SU-DHL-6 (cell line): ENCODE measurements at regions not wholly inside any gene's neighbourhood (a gene's known extent, or its start where the extent isn't known, plus 50 kb on each side); places are given as distances from the start of the nearest gene placed in this dataset.
"Not testable (repeated sequence)": the region's sequence is repeated elsewhere in the genome, so short reads cannot be mapped to it uniquely, and the experiment has no call there.

Experiments
- EZH2phosphoT487 ChIP-seq: fragments of 200-600 bp; sonication (generic), shearing (Covaris generic); conservative IDR thresholded peaks from 2 replicates; pipeline ENCODE4 v1.6.1; 2018; ENCODE audit warnings: mild to moderate bottlenecking, antibody characterized with exemption, low read length, moderate library complexity, mixed read lengths
- TF ChIP-seq, protein P1 (sequence below): fragments of 200-600 bp; sonication (generic); IDR thresholded peaks from one replicate; pipeline ENCODE4 v1.5.1; 2017; ENCODE audit warnings: antibody characterized with exemption, mild to moderate bottlenecking, low read length, moderate library complexity; ENCODE audit not compliant: insufficient read depth, poor library complexity, severe bottlenecking

DNA sequence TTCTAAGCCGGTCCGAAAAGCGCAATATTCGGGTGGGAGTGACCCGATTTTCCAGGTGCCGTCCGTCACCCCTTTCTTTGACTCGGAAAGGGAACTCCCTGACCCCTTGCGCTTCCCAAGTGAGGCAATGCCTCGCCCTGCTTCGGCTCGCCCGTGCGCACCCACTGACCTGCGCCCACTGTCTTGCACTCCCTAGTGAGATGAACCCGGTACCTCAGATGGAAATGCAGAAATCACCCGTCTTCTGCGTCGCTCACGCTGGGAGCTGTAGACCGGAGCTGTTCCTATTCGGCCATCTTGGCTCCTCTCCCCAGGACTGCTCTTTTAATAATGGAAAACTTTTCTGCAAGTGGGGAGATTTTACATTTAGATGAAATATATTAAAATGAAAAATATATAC, 297.5 kb downstream of the LNPK start:
- TF ChIP-seq, protein P1, sequence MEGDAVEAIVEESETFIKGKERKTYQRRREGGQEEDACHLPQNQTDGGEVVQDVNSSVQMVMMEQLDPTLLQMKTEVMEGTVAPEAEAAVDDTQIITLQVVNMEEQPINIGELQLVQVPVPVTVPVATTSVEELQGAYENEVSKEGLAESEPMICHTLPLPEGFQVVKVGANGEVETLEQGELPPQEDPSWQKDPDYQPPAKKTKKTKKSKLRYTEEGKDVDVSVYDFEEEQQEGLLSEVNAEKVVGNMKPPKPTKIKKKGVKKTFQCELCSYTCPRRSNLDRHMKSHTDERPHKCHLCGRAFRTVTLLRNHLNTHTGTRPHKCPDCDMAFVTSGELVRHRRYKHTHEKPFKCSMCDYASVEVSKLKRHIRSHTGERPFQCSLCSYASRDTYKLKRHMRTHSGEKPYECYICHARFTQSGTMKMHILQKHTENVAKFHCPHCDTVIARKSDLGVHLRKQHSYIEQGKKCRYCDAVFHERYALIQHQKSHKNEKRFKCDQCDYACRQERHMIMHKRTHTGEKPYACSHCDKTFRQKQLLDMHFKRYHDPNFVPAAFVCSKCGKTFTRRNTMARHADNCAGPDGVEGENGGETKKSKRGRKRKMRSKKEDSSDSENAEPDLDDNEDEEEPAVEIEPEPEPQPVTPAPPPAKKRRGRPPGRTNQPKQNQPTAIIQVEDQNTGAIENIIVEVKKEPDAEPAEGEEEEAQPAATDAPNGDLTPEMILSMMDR, result not testable (repeated sequence)
- TF ChIP-seq EZH2phosphoT487, result not testable (repeated sequence)
